Keratinocyte (primary cell): ENCODE measurements at regions not wholly inside any gene's neighbourhood (a gene's known extent, or its start where the extent isn't known, plus 50 kb on each side); places are given as distances from the start of the nearest gene placed in this dataset.

ENCODE experiments used
- DNase-seq: peaks from one replicate; pipeline ENCODE4 v3.0.0-alpha.2; 2011; ENCODE audit warnings: low read depth, missing footprints, low spot score
- FAIRE-seq: peaks from 2 replicates; lab custom pipeline; 2011; peaks lifted over from hg19 to GRCh38; lab: Jason Lieb, UNC
- H2AFZ ChIP-seq: 2 replicates; pipeline ENCODE4 v1.6.0; 2012; ENCODE audit warnings: low read length, control low read depth, inconsistent platforms; ENCODE audit not compliant: control insufficient read depth
- H3K27ac ChIP-seq: 2 replicates; pipeline ENCODE4 v1.5.1; 2011; ENCODE audit warnings: low read length; ENCODE audit not compliant: control insufficient read depth, insufficient read depth
- H3K27me3 ChIP-seq: 3 replicates; pipeline ENCODE4 v1.6.0; 2011; ENCODE audit warnings: low read length; ENCODE audit not compliant: control insufficient read depth, insufficient read depth; ENCODE audit errors: extremely low read depth
- H3K36me3 ChIP-seq, 2 experiments: 2 replicates in 1 of 2; 3 replicates in 1 of 2; pipeline ENCODE4 v1.5.1; 2011; ENCODE audit warnings: low read length in 2 of 2, mild to moderate bottlenecking in 1 of 2; ENCODE audit not compliant: control insufficient read depth in 2 of 2, insufficient read depth in 2 of 2; ENCODE audit errors: extremely low read depth in 1 of 2
- H3K4me1 ChIP-seq: 3 replicates; pipeline ENCODE4 v1.5.1; 2011; ENCODE audit warnings: low read length; ENCODE audit not compliant: control insufficient read depth, insufficient read depth; ENCODE audit errors: extremely low read depth
- H3K4me2 ChIP-seq: 3 replicates; pipeline ENCODE4 v1.6.0; 2011; ENCODE audit warnings: low read depth, low read length; ENCODE audit not compliant: control insufficient read depth, insufficient read depth; ENCODE audit errors: extremely low read depth
- H3K4me3 ChIP-seq, 3 experiments: fragments of 200-600 bp in 1 of 3; sonication (generic) in 1 of 3; 2 replicates in 2 of 3; 3 replicates in 1 of 3; pipeline ENCODE4 v1.5.1; 2011 to 2016; ENCODE audit warnings: low read length in 3 of 3, mild to moderate bottlenecking in 3 of 3, control low read depth in 2 of 3, inconsistent platforms in 1 of 3, low read depth in 1 of 3, mixed read lengths in 1 of 3, mixed run types in 1 of 3, moderate library complexity in 1 of 3; ENCODE audit not compliant: control insufficient read depth in 2 of 3, insufficient read depth in 2 of 3; ENCODE audit errors: extremely low read depth in 1 of 3
- H3K79me2 ChIP-seq: 2 replicates; pipeline ENCODE4 v1.6.0; 2012; ENCODE audit warnings: low read length; ENCODE audit not compliant: control insufficient read depth, insufficient read depth
- H3K9ac ChIP-seq: 3 replicates; pipeline ENCODE4 v1.6.0; 2011; ENCODE audit warnings: low read length; ENCODE audit not compliant: control insufficient read depth, insufficient read depth; ENCODE audit errors: extremely low read depth
- H3K9me1 ChIP-seq: 3 replicates; pipeline ENCODE4 v1.6.0; 2011; ENCODE audit warnings: low read length; ENCODE audit not compliant: control insufficient read depth, insufficient read depth; ENCODE audit errors: extremely low read depth
- H3K9me3 ChIP-seq: 2 replicates; pipeline ENCODE4 v1.5.1; 2012; ENCODE audit warnings: low read depth, low read length; ENCODE audit not compliant: control insufficient read depth
- H4K20me1 ChIP-seq: 3 replicates; pipeline ENCODE4 v1.6.0; 2011; ENCODE audit warnings: low read length; ENCODE audit not compliant: control insufficient read depth, insufficient read depth; ENCODE audit errors: extremely low read depth
- EZH2 ChIP-seq: IDR thresholded peaks from one replicate; pipeline ENCODE4 v1.6.1; 2012; ENCODE audit warnings: inconsistent platforms, mild to moderate bottlenecking, low read length, moderate library complexity
- dilution Hi-C: fragments of 300-500 bp; cut with MboI; formaldehyde crosslinking; loops from one replicate; pipeline ENCODE4 v1.7.0; 2020; ENCODE audit warnings: low sequenced_read_pairs; ENCODE audit not compliant: extremely low pct_ligation_motif_present
- TF ChIP-seq, protein P1 (sequence below), 3 experiments: IDR thresholded peaks in 1 of 3; conservative IDR thresholded peaks in 1 of 3; optimal IDR thresholded peaks in 1 of 3; 2 replicates in 2 of 3; 3 replicates in 1 of 3; pipeline versions ENCODE3 to v1.5.1; 2011; ENCODE audit warnings: low read length in 3 of 3, mild to moderate bottlenecking in 3 of 3, moderate library complexity in 2 of 3, control low read depth in 1 of 3, inconsistent platforms in 1 of 3; ENCODE audit not compliant: insufficient read depth in 2 of 3; ENCODE audit errors: extremely low read depth in 1 of 3

DNA sequence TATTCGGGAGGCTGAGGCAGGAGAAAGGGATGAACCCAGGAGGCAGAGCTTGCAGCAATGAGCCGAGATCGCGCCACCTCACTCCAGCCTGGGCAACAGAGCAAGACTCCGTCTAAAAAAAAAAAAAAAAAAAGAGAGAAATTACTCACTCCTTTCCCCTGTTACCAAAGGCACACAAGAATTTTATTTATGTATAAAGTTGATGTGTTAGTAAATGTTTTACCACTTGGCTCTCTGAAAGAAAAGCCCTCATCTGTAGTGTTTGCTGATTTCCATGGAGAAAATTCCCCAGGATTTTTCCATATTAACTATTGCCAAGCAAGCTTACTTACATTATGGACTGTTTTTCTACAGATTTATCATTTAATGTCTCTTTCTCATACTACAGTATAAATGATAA lies 142.1 kb upstream of the PABPC4L start:
- no peak overlapping the region for H3K4me2 ChIP-seq
- no peaks in the 10 kb centered on the region for H3K27me3 ChIP-seq
- TF ChIP-seq, protein P1, sequence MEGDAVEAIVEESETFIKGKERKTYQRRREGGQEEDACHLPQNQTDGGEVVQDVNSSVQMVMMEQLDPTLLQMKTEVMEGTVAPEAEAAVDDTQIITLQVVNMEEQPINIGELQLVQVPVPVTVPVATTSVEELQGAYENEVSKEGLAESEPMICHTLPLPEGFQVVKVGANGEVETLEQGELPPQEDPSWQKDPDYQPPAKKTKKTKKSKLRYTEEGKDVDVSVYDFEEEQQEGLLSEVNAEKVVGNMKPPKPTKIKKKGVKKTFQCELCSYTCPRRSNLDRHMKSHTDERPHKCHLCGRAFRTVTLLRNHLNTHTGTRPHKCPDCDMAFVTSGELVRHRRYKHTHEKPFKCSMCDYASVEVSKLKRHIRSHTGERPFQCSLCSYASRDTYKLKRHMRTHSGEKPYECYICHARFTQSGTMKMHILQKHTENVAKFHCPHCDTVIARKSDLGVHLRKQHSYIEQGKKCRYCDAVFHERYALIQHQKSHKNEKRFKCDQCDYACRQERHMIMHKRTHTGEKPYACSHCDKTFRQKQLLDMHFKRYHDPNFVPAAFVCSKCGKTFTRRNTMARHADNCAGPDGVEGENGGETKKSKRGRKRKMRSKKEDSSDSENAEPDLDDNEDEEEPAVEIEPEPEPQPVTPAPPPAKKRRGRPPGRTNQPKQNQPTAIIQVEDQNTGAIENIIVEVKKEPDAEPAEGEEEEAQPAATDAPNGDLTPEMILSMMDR (optimal IDR thresholded peaks at IDR 0.05 in 1 of 3, IDR thresholded peaks at IDR 0.05 in 1 of 3, conservative IDR thresholded peaks at IDR 0.05 in 1 of 3; ENCODE audit: extremely low read depth in 1 of 3, insufficient read depth in 2 of 3, low read length in 3 of 3), result no peak
- no peak for TF ChIP-seq EZH2
- dilution Hi-C loops, result no loop called here
- H3K36me3 ChIP-seq, result no peaks in the 10 kb centered on the region
- H3K4me3 ChIP-seq, result no peak overlapping the region
- H3K27ac ChIP-seq, result no peak overlapping the region
- no peak for FAIRE-seq
- no peaks in the 10 kb centered on the region for H3K9me3 ChIP-seq
- no peaks in the 10 kb centered on the region for H3K4me1 ChIP-seq
- no peak for DNase-seq
- H4K20me1 ChIP-seq, result no peaks in the 10 kb centered on the region
- no peaks in the 10 kb centered on the region for H3K9me1 ChIP-seq
- H3K9ac ChIP-seq, result no peak overlapping the region
- H3K79me2 ChIP-seq, result no peaks in the 10 kb centered on the region
- no peak overlapping the region for H2AFZ ChIP-seq

DNA sequence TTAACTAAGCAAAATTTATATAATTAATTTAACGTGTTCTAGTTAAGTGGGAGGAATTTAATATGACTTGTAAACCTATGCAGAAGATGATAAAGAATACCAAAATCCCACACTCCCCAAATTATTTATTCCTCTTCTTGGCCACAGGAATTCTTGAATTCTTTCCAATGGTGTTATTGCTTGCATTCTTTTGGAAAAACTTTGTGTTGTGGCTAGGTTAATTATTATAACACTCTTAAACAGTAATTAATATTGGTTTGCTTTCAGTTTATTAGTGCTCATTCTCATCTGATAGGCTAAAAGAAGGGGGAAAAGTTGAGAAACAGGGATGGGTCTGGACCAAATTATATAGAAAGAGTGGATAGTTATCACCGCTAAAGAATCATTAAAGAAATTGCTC lies 141.5 kb upstream of the PABPC4L start:
- no peaks in the 10 kb centered on the region for H3K79me2 ChIP-seq
- no peak overlapping the region for H3K9ac ChIP-seq
- DNase-seq, result no peak
- dilution Hi-C loops, result no loop called here
- H3K4me3 ChIP-seq, result no peak overlapping the region
- H3K9me1 ChIP-seq, result no peaks in the 10 kb centered on the region
- no peak overlapping the region for H3K27ac ChIP-seq
- H3K36me3 ChIP-seq, result no peaks in the 10 kb centered on the region
- H2AFZ ChIP-seq, result no peak overlapping the region
- no peaks in the 10 kb centered on the region for H3K9me3 ChIP-seq
- H3K4me2 ChIP-seq, result no peak overlapping the region
- no peak for TF ChIP-seq EZH2
- TF ChIP-seq, protein P1 (optimal IDR thresholded peaks at IDR 0.05 in 1 of 3, IDR thresholded peaks at IDR 0.05 in 1 of 3, conservative IDR thresholded peaks at IDR 0.05 in 1 of 3; ENCODE audit: extremely low read depth in 1 of 3, insufficient read depth in 2 of 3, low read length in 3 of 3), result no peak
- H3K4me1 ChIP-seq, result no peaks in the 10 kb centered on the region
- no peak for FAIRE-seq
- H4K20me1 ChIP-seq, result no peaks in the 10 kb centered on the region
- H3K27me3 ChIP-seq, result no peaks in the 10 kb centered on the region
